LNCaP clone FGC (cell line): ENCODE measurements at regions not wholly inside any gene's neighbourhood (a gene's known extent, or its start where the extent isn't known, plus 50 kb on each side); places are given as distances from the start of the nearest gene placed in this dataset.
"Not testable (repeated sequence)": the region's sequence is repeated elsewhere in the genome, so short reads cannot be mapped to it uniquely, and the experiment has no call there.

ENCODE experiments used
- DNase-seq: peaks from one replicate; pipeline ENCODE4 v3.0.0-alpha.2; 2011; ENCODE audit warnings: low read depth
- H3K4me3 ChIP-seq: 2 replicates; pipeline ENCODE4 v1.5.1; 2011; ENCODE audit warnings: mild to moderate bottlenecking, low read depth, low read length, control low read depth

GRCh38 chr21:7743940-7744339, 2777.4 kb upstream of the TPTE start:
- DNase-seq, H3K4me3 ChIP-seq: not testable (repeated sequence)

- not testable (repeated sequence) for H3K4me3 ChIP-seq, DNase-seq
These were observed 2776.8 kb upstream of the TPTE start for GRCh38 chr21:7744406-7745099.

GRCh38 chr21:7745100-7745450, 2776.3 kb upstream of the TPTE start:
- not testable (repeated sequence) for DNase-seq, H3K4me3 ChIP-seq

GRCh38 chr21:7747964-7748363, 2773.4 kb upstream of the TPTE start:
- not testable (repeated sequence) for H3K4me3 ChIP-seq, DNase-seq

GRCh38 chr21:7752611-7753010, 2768.8 kb upstream of the TPTE start:
- not testable (repeated sequence) for DNase-seq, H3K4me3 ChIP-seq

GRCh38 chr21:7753380-7753877, 2768.0 kb upstream of the TPTE start:
- not testable (repeated sequence) for DNase-seq, H3K4me3 ChIP-seq

GRCh38 chr21:7769985-7770384, 2751.4 kb upstream of the TPTE start:
- not testable (repeated sequence) for H3K4me3 ChIP-seq, DNase-seq

GRCh38 chr21:7774219-7774618, 2747.2 kb upstream of the TPTE start:
- not testable (repeated sequence) for DNase-seq, H3K4me3 ChIP-seq

- DNase-seq, H3K4me3 ChIP-seq: not testable (repeated sequence)
These were observed 2745.9 kb upstream of the TPTE start for GRCh38 chr21:7775327-7775984.

- H3K4me3 ChIP-seq, DNase-seq: not testable (repeated sequence)
These were observed 2745.3 kb upstream of the TPTE start for GRCh38 chr21:7776035-7776434.

- not testable (repeated sequence) for H3K4me3 ChIP-seq, DNase-seq
These were observed 2744.8 kb upstream of the TPTE start for GRCh38 chr21:7776622-7777021.

GRCh38 chr21:7777289-7777688, 2744.1 kb upstream of the TPTE start:
- H3K4me3 ChIP-seq, DNase-seq: not testable (repeated sequence)

- not testable (repeated sequence) for H3K4me3 ChIP-seq, DNase-seq
These were observed 2733.8 kb upstream of the TPTE start for GRCh38 chr21:7787427-7788078.

GRCh38 chr21:7793797-7794196, 2727.6 kb upstream of the TPTE start:
- not testable (repeated sequence) for H3K4me3 ChIP-seq, DNase-seq

- DNase-seq, H3K4me3 ChIP-seq: not testable (repeated sequence)
These were observed 2724.1 kb upstream of the TPTE start for GRCh38 chr21:7797328-7797727.
